AG10803 (cell line): ENCODE measurements at regions not wholly inside any gene's neighbourhood (a gene's known extent, or its start where the extent isn't known, plus 50 kb on each side); places are given as distances from the start of the nearest gene placed in this dataset.
A peak's percentile ranks its signal among the peaks of the same experiment; 100 is the strongest.

ENCODE experiments used
- DNase-seq: peaks from one replicate; pipeline ENCODE4 v3.0.0; 2010; ENCODE audit warnings: low read depth
- H3K4me3 ChIP-seq: 2 replicates; pipeline ENCODE4 v1.5.1; 2011; ENCODE audit warnings: mild to moderate bottlenecking, low read length, control low read depth
- CTCF ChIP-seq: conservative IDR thresholded peaks from 2 replicates; pipeline ENCODE4 v1.5.1; 2011; ENCODE audit warnings: mild to moderate bottlenecking, low read length, control low read depth, inconsistent platforms

GRCh38 chr13:108156749-108157148 is 58.6 kb downstream of the LIG4 start:
- no peak for DNase-seq
- TF ChIP-seq CTCF, result no peak
- no peak overlapping the region for H3K4me3 ChIP-seq

- DNase-seq, result peak; percentile 29
- TF ChIP-seq CTCF, result peak; percentile 84
Observed at GRCh38 chr13:108155185-108156106, 59.9 kb downstream of the LIG4 start.

GRCh38 chr13:108154421-108154858 is 60.9 kb downstream of the LIG4 start:
- no peak for DNase-seq
- no peak overlapping the region for H3K4me3 ChIP-seq
- no peak for TF ChIP-seq CTCF

More at GRCh38 chr13:108155185-108156106, 59.9 kb downstream of the LIG4 start:
- H3K4me3 ChIP-seq, result no peak overlapping the region

GRCh38 chr13:108146642-108147041 is 68.7 kb downstream of the LIG4 start:
- TF ChIP-seq CTCF, result no peak
- DNase-seq, result no peak
- no peak overlapping the region for H3K4me3 ChIP-seq

GRCh38 chr13:108142702-108143436 is 72.5 kb downstream of the LIG4 start:
- H3K4me3 ChIP-seq, result no peak overlapping the region
- DNase-seq, result no peak
- TF ChIP-seq CTCF, result no peak

- no peak overlapping the region for H3K4me3 ChIP-seq
- DNase-seq, result no peak
- TF ChIP-seq CTCF, result no peak
Observed at GRCh38 chr13:108137176-108137575, 78.2 kb downstream of the LIG4 start.

- no peak overlapping the region for H3K4me3 ChIP-seq
- no peak for TF ChIP-seq CTCF
- DNase-seq, result no peak
Observed at GRCh38 chr13:108127406-108127805, 87.9 kb downstream of the LIG4 start.
